B cell (primary cell): ENCODE measurements at regions not wholly inside any gene's neighbourhood (a gene's known extent, or its start where the extent isn't known, plus 50 kb on each side); places are given as distances from the start of the nearest gene placed in this dataset.

Experiments used
- ATAC-seq: fragments of 200-7000 bp; cut with Tn5 transposase; one replicate; pipeline ENCODE4 v1.10.0; 2021; ENCODE audit warnings: low read depth, mild to moderate bottlenecking, moderate number of reproducible peaks, moderate library complexity
- CTCF ChIA-PET: fragments of 350-600 bp; sonication (Branson Sonifier 250); formaldehyde crosslinking; loops from one replicate; lab custom pipeline; 2021; ENCODE audit warnings: antibody characterized with exemption, inconsistent platforms; lab: Charles Lee
- POLR2A ChIA-PET: fragments of 350-600 bp; sonication (Branson Sonifier 250); formaldehyde crosslinking; loops from one replicate; lab custom pipeline; 2021; ENCODE audit warnings: antibody characterized with exemption; lab: Charles Lee
- DNase-seq: peaks from one replicate; pipeline ENCODE4 v3.0.0; 2013
- H2AFZ ChIP-seq: 2 replicates; pipeline ENCODE4 v1.6.1; 2012; ENCODE audit warnings: mild to moderate bottlenecking, low read depth, low read length; ENCODE audit not compliant: insufficient read depth, poor library complexity, severe bottlenecking
- H3K27ac ChIP-seq, 2 donors: 1 replicate in 1 of 2; 2 replicates in 1 of 2; pipeline ENCODE4 v1.5.1; 2012 to 2013; ENCODE audit warnings: low read length in 2 of 2, mild to moderate bottlenecking in 2 of 2, moderate library complexity in 1 of 2
- H3K27me3 ChIP-seq, 4 experiments: fragments of 200-600 bp in 1 of 4; sonication (generic) in 1 of 4; replicated peaks in 1 of 4; 1 replicate in 2 of 4; 2 replicates in 2 of 4; pipeline versions ENCODE4 v1.6.1 to v1.7.0; 2013 to 2016; ENCODE audit warnings: low read length in 3 of 4, mild to moderate bottlenecking in 2 of 4, mixed read lengths in 1 of 4, moderate library complexity in 1 of 4; ENCODE audit not compliant: insufficient read depth in 4 of 4, control insufficient read depth in 3 of 4; ENCODE audit errors: control extremely low read depth in 1 of 4
- H3K36me3 ChIP-seq, 2 experiments: replicated peaks in 1 of 2; 1 replicate in 1 of 2; 2 replicates in 1 of 2; pipeline versions ENCODE4 v1.6.1 to v1.7.1; 2013; ENCODE audit warnings: low read length in 1 of 2; ENCODE audit not compliant: insufficient read depth in 2 of 2, control insufficient read depth in 1 of 2; ENCODE audit errors: control extremely low read depth in 1 of 2, extremely low read depth in 1 of 2
- H3K4me1 ChIP-seq, 2 donors: fragments of 200-600 bp in 1 of 2; sonication (generic) in 1 of 2; 1 replicate in 1 of 2; 2 replicates in 1 of 2; pipeline versions ENCODE4 v1.5.1 to v1.6.1; 2013 to 2017; ENCODE audit warnings: low read length in 2 of 2; ENCODE audit not compliant: control insufficient read depth in 2 of 2, insufficient read depth in 2 of 2
- H3K4me2 ChIP-seq: replicated peaks from 2 replicates; pipeline ENCODE3; 2012; ENCODE audit warnings: mild to moderate bottlenecking, low read depth, low read length; ENCODE audit not compliant: poor library complexity, severe bottlenecking
- H3K4me3 ChIP-seq, 5 experiments: fragments of 200-600 bp in 1 of 5; sonication (generic) in 1 of 5; 1 replicate in 3 of 5; 2 replicates in 2 of 5; pipeline versions ENCODE4 v1.5.1 to v1.7.0; 2011 to 2016; ENCODE audit warnings: low read length in 4 of 5, mild to moderate bottlenecking in 4 of 5, low read depth in 2 of 5, control low read depth in 1 of 5, moderate library complexity in 1 of 5; ENCODE audit not compliant: insufficient read depth in 1 of 5; ENCODE audit errors: control extremely low read depth in 1 of 5, extremely low read depth in 1 of 5
- H3K79me2 ChIP-seq: fragments of 200-600 bp; sonication (generic); one replicate; pipeline ENCODE4 v1.6.0; 2016; ENCODE audit warnings: low read length; ENCODE audit not compliant: control insufficient read depth, insufficient read depth
- H3K9ac ChIP-seq: fragments of 200-600 bp; sonication (generic); 2 replicates; pipeline ENCODE4 v1.6.1; 2017; ENCODE audit warnings: mild to moderate bottlenecking, low read length, moderate library complexity
- H3K9me3 ChIP-seq, 3 donors: one replicate each; pipeline versions ENCODE4 v1.6.1 to v1.7.1; 2013; ENCODE audit warnings: low read length in 2 of 3; ENCODE audit not compliant: control insufficient read depth in 2 of 3, insufficient read depth in 1 of 3; ENCODE audit errors: control extremely low read depth in 1 of 3
- H4K20me1 ChIP-seq: 2 replicates; pipeline ENCODE4 v1.6.0; 2012; ENCODE audit warnings: mild to moderate bottlenecking, low read length; ENCODE audit not compliant: insufficient read depth, control insufficient read depth, poor library complexity, severe bottlenecking
- H3K27ac Mint-ChIP-seq: one replicate; pipeline ENCODE4 v1.8.0; 2021; ENCODE audit warnings: mixed read lengths
- H3K27me3 Mint-ChIP-seq: one replicate; pipeline ENCODE4 v1.8.0; 2021; ENCODE audit warnings: mixed read lengths
- H3K4me1 Mint-ChIP-seq: one replicate; pipeline ENCODE4 v1.8.0; 2021; ENCODE audit warnings: mixed read lengths
- H3K4me3 Mint-ChIP-seq: one replicate; pipeline ENCODE4 v1.8.0; 2021; ENCODE audit warnings: mixed read lengths
- H3K9me3 Mint-ChIP-seq: one replicate; pipeline ENCODE4 v1.8.0; 2022; ENCODE audit warnings: mixed read lengths; ENCODE audit not compliant: insufficient read depth
- EZH2 ChIP-seq: IDR thresholded peaks from 2 replicates; pipeline ENCODE4 v1.6.1; 2012; ENCODE audit warnings: borderline replicate concordance, low read depth, mild to moderate bottlenecking, moderate library complexity, low read length; ENCODE audit not compliant: insufficient read depth, poor library complexity, severe bottlenecking
- WGBS: methylation state at CpG from one replicate; pipeline ENCODE4 v1.1.5; 2013; ENCODE audit warnings: missing lambda C conversion rate; ENCODE audit not compliant: insufficient coverage; 5-methylcytosine and 5-hydroxymethylcytosine counted together
- intact Hi-C: fragments of 100-400 bp; cut with micrococcal nuclease; formaldehyde crosslinking; loops from one replicate; pipeline ENCODE4 v1.10.0; 2022
- TF ChIP-seq, protein P1 (sequence below): fragments of 200-600 bp; IDR thresholded peaks from one replicate; pipeline ENCODE4 v1.8.0; 2022; ENCODE audit warnings: antibody characterized with exemption, mild to moderate bottlenecking

- Histone ChIP-seq H3K27me3 (no peaks in the 10 kb centered on the region), H3K4me3 (no peak overlapping the region), H3K27ac (no peak overlapping the region), H3K4me1 (no peaks in the 10 kb centered on the region), H2AFZ (no peak overlapping the region), H3K9me3 (no peaks in the 10 kb centered on the region), H3K4me2 (no peak overlapping the region), H3K9ac (no peak overlapping the region), H3K36me3 (no peaks in the 10 kb centered on the region), H3K79me2 (no peaks in the 10 kb centered on the region), H4K20me1 (no peaks in the 10 kb centered on the region)
- CTCF ChIA-PET: no interaction called here
- H3K27me3 Mint-ChIP-seq: no peaks in the 10 kb centered on the region
- H3K4me3 Mint-ChIP-seq: no peak overlapping the region
- H3K27ac Mint-ChIP-seq: no peak overlapping the region
- H3K4me1 Mint-ChIP-seq: no peaks in the 10 kb centered on the region
- H3K9me3 Mint-ChIP-seq: peaks cover 2% of the 10 kb centered on the region
- no CpG with 5 or more reads among the region's 3 CpGs for WGBS
- DNase-seq: no peak
- ATAC-seq: no peak
- intact Hi-C loops: no loop called here
- TF ChIP-seq, protein P1, sequence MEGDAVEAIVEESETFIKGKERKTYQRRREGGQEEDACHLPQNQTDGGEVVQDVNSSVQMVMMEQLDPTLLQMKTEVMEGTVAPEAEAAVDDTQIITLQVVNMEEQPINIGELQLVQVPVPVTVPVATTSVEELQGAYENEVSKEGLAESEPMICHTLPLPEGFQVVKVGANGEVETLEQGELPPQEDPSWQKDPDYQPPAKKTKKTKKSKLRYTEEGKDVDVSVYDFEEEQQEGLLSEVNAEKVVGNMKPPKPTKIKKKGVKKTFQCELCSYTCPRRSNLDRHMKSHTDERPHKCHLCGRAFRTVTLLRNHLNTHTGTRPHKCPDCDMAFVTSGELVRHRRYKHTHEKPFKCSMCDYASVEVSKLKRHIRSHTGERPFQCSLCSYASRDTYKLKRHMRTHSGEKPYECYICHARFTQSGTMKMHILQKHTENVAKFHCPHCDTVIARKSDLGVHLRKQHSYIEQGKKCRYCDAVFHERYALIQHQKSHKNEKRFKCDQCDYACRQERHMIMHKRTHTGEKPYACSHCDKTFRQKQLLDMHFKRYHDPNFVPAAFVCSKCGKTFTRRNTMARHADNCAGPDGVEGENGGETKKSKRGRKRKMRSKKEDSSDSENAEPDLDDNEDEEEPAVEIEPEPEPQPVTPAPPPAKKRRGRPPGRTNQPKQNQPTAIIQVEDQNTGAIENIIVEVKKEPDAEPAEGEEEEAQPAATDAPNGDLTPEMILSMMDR: no peak
- TF ChIP-seq EZH2: no peak
- POLR2A ChIA-PET: no interaction called here
Observed at GRCh38 chr11:24122291-24122690, 374.6 kb upstream of the LUZP2 start.

DNA sequence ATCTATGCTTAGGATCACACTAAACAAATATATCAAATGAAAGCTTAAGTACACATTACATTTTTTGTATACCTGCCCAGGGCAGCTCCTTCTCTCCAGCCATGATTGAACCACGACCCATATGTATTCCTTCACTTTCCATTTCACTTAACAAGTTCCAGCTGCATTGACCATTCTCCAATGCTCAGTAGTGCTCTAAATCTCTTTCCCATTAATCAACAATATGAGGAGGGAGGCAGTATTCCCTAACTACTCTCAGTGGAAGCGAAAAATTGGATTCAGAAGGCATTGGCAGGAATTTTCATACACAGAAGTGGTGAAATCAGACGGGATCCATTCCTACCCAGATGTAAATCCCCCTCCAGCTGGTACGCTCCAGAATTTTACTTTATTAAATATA, 372.0 kb upstream of the LUZP2 start:
- no peaks in the 10 kb centered on the region for H3K36me3 ChIP-seq
- Mint-ChIP-seq H3K27ac (no peak overlapping the region), H3K4me3 (no peak overlapping the region), H3K27me3 (no peaks in the 10 kb centered on the region), H3K4me1 (no peaks in the 10 kb centered on the region), H3K9me3 (peaks cover 4% of the 10 kb centered on the region)
- no peaks in the 10 kb centered on the region for H3K27me3 ChIP-seq
- no peaks in the 10 kb centered on the region for H3K4me1 ChIP-seq
- DNase-seq: no peak
- ATAC-seq: no peak
- TF ChIP-seq, protein P1: no peak
- no peak for TF ChIP-seq EZH2
- intact Hi-C loops: no loop called here
- H3K4me3 ChIP-seq: no peak overlapping the region
- ChIA-PET POLR2A (no interaction called here), CTCF (no interaction called here)
- H3K4me2 ChIP-seq: no peak overlapping the region
- H3K27ac ChIP-seq: no peak overlapping the region
- no peaks in the 10 kb centered on the region for H4K20me1 ChIP-seq
- no peaks in the 10 kb centered on the region for H3K79me2 ChIP-seq
- H3K9me3 ChIP-seq: no peaks in the 10 kb centered on the region
- no peak overlapping the region for H2AFZ ChIP-seq
- no CpG with 5 or more reads among the region's 4 CpGs for WGBS
- H3K9ac ChIP-seq: no peak overlapping the region
